GM18867 (cell line): ENCODE measurements at regions not wholly inside any gene's neighbourhood (a gene's known extent, or its start where the extent isn't known, plus 50 kb on each side); places are given as distances from the start of the nearest gene placed in this dataset.
"Not testable (repeated sequence)": the region's sequence is repeated elsewhere in the genome, so short reads cannot be mapped to it uniquely, and the experiment has no call there.

Source experiments
- ATAC-seq: cut with Tn5 transposase; IDR thresholded peaks from one replicate; pipeline ENCODE4 v1.9.1; 2021; ENCODE audit warnings: mild to moderate bottlenecking, moderate library complexity; ENCODE audit not compliant: unreplicated experiment

DNA sequence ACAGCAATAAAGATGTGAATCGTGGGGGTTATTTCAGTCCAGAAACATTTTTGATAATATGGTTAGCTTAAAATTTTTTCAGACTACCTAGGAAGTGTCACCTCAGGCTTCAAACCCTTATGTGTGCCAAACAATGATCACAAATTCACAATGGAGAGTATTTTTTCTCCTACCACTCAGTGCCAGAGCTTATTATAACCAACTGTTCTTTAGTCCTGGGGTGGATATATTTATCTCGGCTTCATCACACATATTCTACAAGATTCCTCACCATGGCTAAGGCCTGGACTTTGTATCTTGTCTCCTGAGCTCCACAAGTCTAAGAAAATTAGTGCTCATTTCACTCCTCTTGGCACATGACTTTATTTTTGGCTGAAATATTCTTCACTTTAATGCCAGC lies 629.1 kb downstream of the RWDD3 start:
- ATAC-seq = no peak

DNA sequence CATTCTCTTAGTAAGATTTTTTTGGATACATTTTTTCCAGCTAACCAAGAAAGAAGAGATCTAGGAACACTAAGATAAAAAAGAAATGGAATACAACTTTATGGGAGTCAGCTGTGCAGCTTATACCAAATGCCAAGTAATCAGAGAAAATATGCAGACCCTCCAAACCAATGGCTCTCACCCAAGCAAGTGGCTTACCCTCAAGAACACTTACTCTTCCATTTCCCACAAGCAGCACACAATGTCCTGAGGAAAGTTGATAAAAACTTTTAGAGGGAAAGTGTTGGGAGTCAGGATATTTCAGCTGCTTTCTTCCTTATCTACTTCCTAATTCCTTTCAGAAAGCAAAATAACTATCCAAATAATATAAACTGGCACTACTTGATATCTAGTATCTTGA lies 631.8 kb downstream of the RWDD3 start:
- ATAC-seq = no peak

GRCh38 chr1:95876276-95876675 lies 642.3 kb downstream of the RWDD3 start:
- ATAC-seq = no peak

- ATAC-seq = no peak
These were observed 645.6 kb downstream of the RWDD3 start for GRCh38 chr1:95879498-95880050.

DNA sequence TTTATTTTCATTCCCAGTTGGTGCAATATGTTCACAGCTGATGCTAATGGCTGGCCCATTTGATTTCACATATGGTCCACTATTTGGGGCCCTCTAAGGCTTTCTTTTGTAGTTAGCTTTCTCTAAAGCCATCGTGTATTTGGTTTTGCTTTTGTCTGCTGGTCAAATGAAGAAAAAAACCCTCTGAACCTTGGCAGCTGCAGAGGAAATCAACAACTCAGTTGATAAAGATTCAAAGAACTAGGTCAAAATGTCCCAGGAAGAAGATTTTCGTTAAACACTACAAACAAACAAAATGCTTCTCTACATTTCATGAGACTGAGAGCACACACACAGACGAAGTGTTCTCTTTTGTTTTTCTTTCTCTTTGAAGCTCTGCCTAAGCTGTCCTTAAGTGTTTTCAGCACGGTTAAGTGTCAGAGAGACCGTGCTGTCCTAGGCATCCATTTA lies 655.0 kb downstream of the RWDD3 start:
- ATAC-seq = no peak

- ATAC-seq = no peak
These were observed 655.4 kb downstream of the RWDD3 start for GRCh38 chr1:95889400-95889799.

DNA sequence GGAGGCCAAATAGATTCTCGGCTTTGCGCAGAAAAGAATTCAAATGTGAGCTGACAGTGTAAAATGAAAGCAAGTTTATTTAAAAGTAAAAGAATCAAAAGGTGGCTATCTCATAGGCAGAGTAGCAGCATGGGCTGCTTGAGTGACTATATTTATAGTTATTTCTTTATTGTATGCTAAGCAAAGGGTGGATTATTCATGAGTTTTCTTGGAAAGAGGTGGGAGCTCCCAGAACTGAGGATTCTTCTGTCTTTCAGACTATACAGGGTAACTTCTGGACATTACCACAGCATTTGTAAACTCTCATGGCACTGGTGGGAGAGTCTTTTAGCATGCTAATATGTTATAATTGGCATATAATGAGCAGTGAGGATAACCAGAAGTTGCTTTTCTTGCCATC lies 659.9 kb downstream of the RWDD3 start:
- ATAC-seq = no peak

DNA sequence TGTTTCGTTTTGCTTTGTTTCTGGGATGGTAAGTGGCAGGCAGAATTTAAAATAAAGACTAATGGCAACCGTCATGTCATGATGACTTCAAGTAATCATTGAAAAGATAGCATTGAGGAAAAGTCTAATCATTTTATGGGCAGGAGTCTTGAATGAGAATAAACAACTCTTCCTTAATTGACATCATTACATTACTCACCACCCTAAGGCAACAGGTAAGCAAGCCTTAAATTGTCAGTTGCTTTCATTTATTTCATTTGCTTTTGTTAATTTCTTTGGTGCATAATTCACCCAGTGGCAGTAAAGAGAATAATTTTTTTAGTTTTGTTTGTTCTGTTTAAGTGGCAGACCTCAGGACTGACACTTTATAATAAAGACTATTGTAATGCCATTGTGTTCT lies 669.0 kb downstream of the RWDD3 start:
- no peak for ATAC-seq

- no peak for ATAC-seq
These were observed 671.9 kb downstream of the RWDD3 start for GRCh38 chr1:95905818-95906395.

DNA sequence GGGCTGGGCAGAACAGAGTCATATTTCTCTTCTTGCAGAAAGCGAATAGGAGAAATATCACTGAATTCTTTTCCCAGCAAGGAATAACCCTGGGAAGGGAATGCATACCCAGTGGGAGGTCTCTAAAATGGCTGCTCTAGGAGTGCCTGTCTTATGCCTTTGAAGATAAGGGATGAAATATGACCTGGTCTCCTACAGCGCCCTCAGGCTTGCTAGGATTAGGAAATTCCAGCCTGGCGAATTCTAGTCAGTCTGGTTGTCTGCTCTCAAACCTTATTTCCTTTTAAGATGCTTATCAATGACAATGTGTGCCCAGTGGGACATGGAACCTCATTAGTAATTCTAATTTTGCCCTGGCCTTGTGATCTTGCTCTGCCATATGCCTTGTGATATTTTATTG lies 677.7 kb downstream of the RWDD3 start:
- not testable (repeated sequence) for ATAC-seq

DNA sequence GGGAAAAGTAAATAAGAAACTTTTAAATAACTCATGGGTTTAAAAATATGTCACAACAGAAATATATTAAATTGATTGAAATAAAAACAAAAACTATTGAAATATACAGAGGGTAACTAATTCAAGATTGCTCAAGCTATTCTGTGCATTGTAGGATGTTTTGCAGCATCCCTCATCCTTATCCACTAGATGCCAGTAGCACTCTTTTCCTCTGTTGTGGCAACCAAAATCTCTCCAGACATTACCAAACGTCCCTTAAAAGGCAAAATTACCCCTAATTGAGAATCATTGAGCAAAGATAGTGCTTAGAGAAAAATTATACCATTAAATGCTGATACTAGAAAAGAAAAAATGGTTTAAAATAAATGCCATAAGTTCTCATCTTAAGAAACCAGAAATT lies 682.6 kb downstream of the RWDD3 start:
- ATAC-seq = no peak

- no peak for ATAC-seq
These were observed 690.7 kb downstream of the RWDD3 start for GRCh38 chr1:95924684-95925083.

GRCh38 chr1:95926331-95926730 lies 692.3 kb downstream of the RWDD3 start:
- ATAC-seq = no peak

- ATAC-seq = no peak
These were observed 693.1 kb downstream of the RWDD3 start for GRCh38 chr1:95927061-95927460.

DNA sequence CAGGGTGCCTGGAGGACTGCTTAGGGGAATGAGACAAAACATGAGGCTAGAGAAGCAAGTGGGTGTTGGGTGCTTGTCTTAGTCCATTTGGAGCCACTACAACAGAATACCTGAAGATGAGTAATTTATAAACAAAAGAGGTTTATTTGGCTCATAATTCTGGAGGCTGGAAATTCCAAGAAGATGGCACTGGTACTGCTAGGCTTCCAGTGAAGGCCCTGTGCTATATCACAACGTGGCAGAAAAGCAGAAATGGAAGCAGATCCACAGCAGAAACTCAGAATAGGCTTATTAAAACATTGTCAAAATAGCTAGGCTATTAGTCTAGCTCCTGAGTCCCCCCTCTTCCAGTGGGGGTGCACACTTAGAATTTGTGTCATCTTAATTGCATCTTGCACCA lies 701.7 kb downstream of the RWDD3 start:
- ATAC-seq = no peak

DNA sequence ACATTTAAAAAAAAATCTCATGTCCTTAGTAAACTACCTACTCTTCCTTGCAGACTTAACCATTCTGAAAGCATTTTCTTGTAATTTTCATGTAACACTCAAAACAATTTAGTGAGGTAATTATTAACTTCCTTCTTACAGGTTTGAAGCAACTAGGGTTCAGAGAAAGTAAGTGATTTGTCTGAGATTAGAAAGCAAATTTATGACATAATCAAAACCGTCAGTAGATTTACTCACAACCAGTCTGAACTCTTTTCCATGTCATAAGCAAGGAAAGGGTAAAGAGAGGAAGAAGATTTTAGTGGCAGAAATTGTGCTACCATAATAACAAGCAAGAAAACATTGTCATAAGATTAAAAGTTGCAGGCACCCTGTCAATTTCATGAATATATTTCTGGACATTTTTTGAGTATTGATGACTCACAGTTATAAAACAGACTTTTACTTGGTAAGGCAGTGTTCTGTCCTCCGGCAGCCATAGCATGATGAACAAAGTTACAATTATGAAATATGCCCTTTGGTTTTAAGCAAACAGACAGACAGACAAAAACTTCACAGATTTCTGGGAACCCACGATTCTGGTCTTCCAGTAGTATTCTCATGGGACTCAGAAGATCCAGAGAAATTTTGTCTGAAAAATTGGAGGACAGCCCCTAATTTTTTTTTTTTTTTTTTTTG lies 707.2 kb downstream of the RWDD3 start:
- no peak for ATAC-seq

DNA sequence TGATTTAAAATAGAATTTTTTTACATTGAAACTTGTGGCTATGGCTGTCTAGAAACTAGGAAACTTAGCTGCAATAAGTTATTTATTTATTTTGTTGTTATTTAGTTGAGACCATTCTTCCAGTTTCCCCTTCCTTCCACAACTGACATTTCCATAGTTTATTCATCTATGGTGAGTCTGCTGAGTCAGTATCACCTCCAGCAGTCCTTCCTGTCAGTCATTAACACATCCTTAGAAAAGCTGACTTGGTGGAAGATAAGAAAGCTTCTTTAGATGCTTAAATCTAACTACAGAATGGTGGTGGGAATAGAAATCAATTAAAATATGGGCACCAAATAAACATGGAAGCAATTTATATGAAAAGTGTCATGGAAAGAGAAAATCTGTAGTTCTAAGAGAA lies 714.0 kb downstream of the RWDD3 start:
- no peak for ATAC-seq

- no peak for ATAC-seq
These were observed 717.5 kb downstream of the RWDD3 start for GRCh38 chr1:95951371-95952102.

- no peak for ATAC-seq
These were observed 719.0 kb downstream of the RWDD3 start for GRCh38 chr1:95953015-95953414.

GRCh38 chr1:95954585-95954984 lies 720.6 kb downstream of the RWDD3 start:
- no peak for ATAC-seq

DNA sequence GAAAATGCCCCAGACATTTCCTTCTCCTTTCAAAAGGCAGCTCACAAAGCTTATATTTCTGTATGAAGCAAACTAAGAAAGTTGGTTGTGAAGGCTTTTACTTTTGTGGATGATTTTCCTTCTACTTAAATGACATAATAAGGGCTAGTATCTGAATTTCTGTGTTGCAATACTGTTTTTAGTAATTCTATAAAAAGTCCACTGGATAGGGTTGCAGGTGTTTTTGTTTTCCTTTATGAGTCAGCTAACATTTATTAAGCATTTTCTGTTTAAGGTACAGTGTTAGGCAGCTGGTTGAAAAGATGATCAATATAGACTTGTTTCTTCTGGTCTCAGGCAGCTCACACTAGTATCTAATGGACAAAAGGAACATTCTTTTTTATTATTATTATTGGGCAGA lies 722.2 kb downstream of the RWDD3 start:
- no peak for ATAC-seq

- no peak for ATAC-seq
These were observed 723.7 kb downstream of the RWDD3 start for GRCh38 chr1:95957748-95958147.
